GM18502 (cell line): ENCODE measurements at regions not wholly inside any gene's neighbourhood (a gene's known extent, or its start where the extent isn't known, plus 50 kb on each side); places are given as distances from the start of the nearest gene placed in this dataset.

Experiments used
- ATAC-seq: cut with Tn5 transposase; IDR thresholded peaks from one replicate; pipeline ENCODE4 v1.9.1; 2021; ENCODE audit warnings: mild to moderate bottlenecking; ENCODE audit not compliant: unreplicated experiment, poor library complexity

DNA sequence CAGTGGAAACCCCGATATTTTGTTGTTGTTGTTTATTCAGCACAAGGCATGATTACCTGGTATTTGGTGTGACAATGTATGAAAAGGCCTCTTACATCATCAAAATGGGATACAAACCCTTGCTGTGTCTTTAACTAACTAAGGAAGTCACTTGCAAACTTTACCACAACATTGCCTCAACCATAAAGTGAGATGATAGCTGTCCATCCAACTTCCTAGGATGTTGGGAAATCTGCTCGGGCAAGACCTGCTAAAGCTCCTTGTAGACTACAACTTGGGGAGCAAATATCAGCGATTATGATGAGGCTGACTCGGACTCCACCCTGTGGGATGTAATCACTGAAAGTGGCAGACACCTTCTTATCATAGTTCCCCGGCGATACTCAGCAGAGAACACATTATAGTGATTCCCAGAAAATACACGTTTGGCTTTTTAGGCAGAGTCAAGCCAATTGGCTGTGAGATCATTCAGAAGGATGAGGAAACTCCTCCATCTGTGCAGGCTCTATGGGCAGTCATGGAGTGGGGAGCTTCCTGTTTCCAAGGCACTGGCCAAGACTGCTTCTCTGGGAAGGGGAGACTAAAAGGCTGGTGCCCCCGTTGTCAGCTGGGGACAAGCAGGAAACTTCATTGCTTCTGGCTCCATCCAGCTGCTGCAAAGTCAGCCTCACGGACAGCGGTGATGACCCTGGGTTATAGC, 289.0 kb downstream of the RNF144A start:
- ATAC-seq = no peak

DNA sequence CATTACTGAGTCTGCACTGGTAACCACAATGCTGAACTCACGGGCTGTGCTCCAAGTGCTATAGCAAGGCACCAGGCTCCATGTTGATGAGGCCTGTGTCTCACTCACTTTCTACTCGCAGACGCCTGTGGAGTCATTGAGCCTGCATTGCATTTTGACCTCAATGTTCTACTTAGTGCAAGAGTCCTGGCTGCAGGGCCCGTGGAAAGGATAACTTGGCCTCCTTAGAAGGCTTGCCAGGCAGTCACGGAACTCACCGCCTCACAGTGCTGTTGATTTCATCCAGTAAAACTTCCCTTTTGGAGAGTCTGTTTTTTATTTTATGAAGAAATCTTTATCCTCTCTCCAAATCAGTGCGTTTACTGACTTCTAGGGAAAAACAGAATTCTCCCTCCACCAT, 290.4 kb downstream of the RNF144A start:
- ATAC-seq = no peak

DNA sequence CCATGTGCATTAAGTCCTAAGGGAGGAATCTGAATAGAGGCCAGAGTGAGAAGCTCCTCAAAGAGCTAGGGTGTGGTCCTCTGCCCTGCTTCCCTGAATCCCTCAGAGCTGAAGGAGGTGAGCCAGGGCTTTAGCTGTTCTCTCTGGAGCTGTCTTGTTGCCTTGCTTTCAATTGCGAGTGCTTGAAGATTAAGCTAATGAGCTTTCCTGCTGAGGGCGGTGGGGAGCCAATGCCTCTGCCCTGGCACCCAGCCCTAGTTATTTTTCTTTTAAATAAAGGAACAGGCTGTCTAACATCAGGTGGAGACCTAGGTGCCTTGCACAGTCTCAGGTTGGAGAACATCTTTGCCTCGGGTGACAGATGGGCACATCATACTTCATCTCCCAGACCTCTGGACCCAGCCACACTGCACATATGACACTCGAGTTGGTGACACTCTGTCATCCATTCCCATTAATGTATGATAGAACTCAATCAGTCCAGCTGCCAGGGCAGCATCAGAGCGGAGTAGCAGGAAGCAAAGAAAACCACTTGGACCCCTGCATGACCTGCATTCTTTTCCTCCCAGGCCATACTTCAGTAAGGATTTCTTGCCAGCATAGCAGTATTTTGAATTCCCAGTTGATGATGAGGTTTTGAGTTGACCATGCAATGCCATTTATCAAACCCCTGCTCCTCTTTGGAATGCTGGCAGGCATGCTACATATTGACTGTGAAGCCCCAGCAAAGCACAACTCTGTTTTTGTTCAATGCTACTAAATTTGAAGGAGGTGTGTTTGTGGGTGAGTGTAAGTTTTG, 292.7 kb downstream of the RNF144A start:
- ATAC-seq = no peak

DNA sequence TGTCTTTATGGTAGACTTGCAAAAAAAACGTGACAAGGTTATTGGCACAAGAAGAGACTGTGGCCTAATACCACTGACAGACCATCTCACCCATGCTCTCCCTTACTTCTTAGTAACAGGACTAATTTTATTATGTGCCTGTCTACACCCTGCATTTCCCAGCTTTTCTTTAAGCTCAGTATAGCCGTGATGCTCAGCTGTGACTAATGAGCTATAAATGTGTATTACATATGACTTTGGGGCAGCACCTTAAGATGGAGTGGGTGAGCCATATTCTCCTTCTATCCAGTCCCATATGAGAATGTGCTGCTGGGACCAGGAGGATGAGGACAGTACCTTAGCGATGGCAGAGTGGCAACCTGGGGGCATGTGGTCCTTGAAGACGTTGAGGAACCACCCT, 293.5 kb downstream of the RNF144A start:
- no peak for ATAC-seq

DNA sequence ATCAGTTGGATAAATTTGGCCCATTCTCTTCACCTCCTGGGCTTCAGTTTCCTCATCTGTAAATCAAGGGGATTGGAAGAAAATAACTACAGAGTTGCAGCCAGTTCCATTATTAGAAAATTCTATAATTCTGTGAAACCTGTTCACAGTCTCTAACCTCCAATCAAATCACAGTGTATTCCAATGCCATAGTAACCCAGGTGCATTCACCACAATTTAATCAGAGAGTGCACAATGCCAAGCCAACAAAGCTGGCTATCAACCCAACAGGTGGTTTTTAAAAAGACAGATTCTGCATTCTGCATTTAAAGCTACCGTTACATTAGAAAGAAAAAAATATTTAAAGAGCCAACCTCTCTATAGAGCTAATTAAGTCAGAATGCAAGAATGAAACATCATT, 308.6 kb downstream of the RNF144A start:
- ATAC-seq = no peak

DNA sequence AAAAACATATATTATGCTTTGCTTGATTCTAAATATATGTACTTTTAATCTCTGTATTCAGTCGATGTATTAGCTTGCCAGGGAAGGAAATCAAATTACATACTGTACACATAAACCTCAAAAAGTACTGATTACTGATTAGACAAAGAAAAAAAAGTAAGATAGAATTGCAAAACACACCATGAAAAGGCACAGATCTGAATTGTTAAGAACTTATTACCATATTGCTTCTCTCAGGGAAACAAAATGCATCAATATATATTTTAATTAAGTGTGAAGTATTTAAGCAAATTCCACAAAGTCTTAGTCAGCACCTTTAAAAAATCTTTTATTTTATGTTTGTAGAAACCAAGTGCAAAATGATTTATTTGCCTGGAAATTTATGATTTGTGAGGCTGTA, 309.3 kb downstream of the RNF144A start:
- no peak for ATAC-seq

DNA sequence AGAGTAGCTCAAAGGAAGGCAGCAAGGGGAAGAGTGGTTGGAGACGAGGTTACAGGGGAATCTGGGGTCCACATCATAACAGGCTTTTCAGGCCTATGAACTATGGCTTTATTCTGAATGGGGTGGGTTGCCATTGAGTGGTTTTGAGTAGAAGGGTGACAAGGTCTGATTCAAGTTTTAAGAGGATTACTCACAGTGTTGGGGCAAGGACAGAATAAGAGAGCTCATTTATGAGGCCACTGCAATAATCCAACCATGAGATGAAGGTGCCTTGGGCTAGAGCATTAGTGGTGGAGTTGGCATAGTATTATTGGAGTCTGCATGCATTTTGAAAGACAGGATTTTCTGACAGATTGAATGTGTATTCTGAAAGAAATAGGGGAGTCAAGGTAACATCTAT, 315.9 kb downstream of the RNF144A start:
- ATAC-seq = no peak

DNA sequence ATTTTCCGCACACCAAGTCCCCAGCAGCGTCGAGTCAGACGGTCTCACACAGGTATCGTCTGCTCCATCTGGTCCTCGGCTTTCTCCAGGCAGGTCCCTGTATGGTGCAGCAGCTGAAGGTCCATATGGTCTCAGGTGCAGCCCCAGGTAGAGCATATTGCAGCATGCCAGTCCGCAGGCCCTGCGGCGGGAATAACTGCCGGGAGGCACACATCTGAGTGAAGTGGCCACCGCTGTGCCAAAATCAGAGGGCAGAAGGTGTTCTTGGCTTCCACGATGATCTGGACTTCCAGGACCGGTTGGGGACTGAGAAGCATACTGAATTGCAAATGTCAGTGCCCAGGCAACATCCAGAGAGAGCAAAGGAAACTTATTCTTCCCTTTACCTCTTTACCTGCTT, 320.3 kb downstream of the RNF144A start:
- ATAC-seq = no peak

DNA sequence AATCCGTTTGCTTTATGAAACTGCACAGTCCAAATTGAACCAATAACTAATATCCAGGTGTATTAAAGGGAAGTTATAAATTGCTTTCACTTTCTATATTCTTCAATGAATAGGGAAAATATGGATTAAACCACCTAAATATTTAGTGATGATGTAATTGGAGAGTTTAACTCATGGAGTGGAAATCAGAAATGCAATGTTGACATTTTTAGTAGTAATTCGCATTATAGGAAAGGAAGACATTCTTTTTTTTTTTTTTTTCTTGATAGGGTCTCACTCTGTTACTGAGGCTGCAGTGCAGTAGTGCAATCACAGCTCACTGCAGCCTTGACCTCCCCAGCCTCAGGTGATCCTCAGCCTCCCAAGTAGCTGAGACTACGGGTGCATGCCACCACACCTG, 321.9 kb downstream of the RNF144A start:
- no peak for ATAC-seq

DNA sequence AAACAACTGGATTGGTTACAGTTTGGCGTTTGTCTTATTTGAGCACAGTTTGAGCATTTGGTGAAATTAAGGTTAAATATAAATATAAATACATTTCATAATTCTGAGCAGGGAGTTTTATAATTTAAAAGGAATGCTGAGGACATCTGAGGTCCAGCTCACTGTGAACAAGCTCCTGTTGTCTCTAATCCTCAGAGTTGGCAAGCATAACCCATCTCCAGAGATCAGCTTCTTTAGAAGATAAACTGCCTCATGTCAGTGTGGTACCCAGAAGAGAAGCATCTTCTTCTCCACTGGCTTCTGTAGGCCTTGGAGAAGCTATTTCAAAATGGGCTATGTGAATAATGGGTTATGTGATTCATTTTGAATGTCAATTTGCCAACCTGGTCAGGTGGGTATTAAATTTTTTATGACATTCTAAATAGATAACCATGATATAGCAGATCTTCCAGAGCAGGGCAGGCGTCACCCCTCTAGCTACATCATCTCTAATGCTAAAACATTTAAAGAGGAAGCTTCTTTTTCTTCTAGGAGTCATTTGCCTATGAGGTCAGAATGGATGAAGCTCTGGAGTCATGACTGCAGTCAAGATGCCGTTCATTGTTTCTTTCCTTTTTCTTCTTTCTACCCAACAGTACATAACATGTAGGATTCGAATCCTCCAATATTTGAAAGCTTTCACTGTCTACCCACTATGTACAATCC, 324.0 kb downstream of the RNF144A start:
- no peak for ATAC-seq

DNA sequence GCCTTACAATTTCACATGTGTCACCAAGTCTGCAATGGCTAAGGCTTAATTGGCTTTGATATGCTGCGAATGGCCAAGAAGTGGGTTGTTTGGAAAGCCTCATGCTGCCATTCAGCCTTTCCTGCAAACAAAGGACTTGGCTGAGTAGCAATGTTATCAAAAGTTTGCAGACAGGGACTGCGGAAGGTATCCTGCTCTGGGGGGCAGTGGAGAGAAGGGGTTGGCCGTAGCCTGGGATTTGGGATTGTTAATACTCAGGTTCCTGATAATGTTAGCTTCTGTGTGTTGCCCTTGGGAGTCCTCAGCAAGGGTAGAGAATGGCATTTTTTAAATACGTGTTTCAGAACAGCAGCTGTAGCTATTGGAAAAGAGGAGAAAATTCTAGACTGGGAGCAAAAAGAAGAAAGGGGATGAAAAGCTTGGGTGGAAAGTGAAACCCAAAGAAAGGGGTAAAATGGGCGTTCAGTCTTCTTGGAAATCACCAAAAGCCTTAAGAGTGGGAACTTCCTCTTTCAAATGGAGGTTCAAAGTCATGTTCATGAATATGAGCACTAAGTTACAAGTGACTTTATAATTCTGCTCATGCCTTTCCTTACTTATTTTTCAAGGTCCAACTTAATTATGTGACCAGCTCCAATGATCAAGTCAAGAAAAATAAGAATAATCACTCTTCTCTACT, 325.1 kb downstream of the RNF144A start:
- ATAC-seq = no peak

DNA sequence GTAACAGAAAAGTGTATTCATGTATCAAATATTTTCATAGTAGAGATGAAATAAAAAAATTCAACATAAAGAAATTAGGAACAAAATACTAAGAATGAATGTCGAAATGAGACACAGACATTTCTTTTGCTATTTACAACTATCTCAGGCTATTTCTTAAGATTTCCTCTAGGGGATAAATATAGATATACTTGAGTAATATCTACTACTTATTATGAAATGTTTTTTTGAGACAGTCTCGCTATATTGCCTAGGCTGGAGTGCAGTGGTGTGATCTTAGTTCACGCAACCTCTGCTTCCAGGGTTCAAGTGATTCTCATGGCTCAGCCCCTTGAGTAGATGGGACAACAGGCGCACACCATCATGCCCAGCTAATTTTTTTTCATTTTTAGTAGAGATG, 326.1 kb downstream of the RNF144A start:
- ATAC-seq = no peak

DNA sequence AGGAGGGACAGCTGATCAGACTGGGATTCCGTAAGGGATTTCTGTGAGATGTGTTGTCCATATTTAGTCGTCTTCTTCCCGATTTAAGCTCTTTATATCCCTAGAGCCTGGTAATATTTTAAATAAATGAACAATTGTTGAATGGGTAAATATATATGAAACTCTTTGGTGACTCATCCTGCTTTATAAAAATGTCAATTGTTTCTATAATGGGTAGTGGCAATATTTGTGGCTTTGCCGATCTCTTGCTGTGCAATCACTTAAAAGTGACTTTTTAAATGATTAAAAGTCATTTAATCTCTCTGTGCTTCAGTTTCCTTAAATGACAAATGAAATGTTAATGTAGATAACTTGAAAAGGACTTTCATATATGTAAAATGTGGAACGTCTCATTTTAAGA, 339.2 kb downstream of the RNF144A start:
- no peak for ATAC-seq

DNA sequence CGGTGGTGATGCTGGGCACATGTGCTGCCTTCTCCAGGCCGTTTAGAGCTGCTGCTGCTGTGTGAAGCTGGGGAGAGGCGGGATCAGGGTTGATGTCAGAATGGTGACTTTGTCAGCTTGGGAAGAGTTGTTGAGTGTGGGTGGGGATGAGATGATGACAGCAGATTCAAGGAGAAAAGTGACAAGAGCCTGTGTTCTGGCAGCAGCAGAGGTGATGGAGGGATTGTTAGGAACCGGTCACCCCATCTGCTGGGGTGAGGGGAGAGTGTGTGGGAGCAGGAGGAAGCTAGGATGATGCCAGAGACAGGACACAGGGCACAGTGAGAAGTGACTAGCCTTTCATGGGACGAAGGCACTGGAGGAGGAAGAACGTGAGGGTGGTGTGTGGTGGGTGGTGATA, 345.5 kb downstream of the RNF144A start:
- no peak for ATAC-seq

DNA sequence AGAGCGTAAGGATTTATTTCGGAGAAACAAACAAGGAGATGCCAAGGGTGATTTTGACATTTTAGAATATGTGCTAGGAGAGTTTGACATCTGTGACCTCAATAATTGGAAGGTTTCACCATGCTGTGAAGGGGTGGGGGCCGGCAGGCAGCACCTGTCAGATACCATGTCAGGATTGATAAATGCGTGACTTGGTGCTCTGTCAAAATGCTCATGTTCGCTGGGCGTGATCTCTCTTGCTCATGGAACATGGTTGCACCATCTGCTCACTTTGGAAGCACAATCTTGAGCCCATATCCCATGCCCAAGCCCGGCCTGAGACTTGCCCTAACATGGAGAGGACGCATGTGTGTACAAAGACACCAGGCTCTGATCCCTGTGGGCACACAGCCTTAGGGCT, 347.6 kb downstream of the RNF144A start:
- no peak for ATAC-seq

DNA sequence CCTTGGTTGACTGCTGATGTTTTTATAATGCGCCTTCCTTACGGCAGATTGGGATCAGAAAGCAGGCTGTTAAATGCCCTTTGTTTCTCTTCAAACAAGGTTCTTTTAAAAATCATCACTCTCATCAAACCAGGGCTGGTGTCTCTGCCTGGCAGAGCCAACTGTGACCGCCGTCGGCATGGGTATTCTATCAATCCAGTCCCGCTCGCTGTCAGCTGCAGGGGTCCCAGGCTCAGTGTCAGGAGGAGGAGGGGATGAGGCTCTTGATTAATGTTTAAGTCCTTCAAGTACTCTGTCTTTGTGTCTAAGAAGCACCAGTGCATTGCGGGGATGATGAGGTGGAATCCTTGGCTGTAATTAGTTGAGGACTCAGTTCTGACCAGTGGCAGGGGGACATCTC, 348.1 kb downstream of the RNF144A start:
- ATAC-seq = no peak

DNA sequence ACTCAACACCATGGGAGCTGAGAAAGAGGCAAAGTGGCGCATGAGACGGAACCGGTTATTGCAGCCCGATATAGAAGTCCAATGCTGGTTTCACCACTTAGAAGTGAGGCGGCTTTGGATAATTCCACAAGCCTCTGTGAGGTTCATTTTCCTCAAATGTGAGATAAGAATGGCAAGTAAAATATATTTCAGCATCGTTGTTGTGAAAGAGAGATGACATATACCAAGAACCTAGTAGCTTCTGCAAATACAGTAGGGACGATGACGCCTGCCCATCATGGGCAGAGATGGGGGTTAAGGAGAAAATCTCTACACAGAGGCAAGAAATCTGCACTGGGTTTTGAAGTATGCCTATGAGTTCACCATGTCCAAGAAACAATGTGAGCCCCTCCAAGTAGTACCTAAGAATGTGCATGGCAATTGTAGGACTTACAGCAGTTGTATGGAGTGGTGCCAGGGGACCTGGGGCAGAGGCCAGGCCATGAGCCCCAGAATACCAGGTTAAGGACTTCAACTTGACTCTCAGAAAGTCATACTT, 352.0 kb downstream of the RNF144A start:
- no peak for ATAC-seq

DNA sequence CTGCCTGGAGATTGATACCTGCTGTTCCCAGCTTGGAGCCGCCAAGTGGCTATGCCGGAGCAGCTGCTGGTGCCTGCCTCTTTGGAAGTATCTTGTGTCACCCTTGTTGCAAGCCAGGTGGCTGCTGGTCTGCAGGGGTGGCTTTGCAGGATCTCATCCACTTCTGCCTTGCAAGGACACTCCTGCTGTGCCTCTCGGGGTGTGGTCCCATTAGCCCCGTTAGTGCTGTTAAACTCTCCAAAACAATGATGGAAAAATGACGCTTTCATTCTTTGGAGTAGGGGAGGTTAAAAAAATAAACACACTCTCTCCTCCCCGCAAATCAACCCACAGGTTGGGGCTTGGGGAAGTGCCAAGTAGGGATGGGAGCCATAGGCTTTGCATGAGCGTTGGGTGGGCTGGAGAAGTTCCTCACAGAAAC, 352.8 kb downstream of the RNF144A start:
- no peak for ATAC-seq

DNA sequence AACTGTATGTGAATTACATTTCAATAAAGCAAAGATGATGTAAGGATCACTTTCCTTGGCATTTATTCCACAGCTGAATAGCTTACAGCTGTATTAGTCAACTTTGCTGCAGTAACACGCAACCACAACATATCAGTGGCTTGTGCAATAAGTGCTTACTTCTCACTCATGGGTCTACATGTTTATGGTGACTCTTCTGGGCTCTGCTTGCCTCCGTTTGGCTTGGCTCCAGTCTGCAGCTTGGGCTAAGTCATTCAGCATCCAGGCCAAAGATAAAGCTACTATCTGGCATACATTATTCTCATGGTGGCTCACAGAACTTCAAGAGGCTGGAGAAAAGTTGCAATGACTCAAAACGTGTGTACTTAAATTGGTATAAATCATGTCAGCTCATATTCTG, 355.0 kb downstream of the RNF144A start:
- no peak for ATAC-seq

DNA sequence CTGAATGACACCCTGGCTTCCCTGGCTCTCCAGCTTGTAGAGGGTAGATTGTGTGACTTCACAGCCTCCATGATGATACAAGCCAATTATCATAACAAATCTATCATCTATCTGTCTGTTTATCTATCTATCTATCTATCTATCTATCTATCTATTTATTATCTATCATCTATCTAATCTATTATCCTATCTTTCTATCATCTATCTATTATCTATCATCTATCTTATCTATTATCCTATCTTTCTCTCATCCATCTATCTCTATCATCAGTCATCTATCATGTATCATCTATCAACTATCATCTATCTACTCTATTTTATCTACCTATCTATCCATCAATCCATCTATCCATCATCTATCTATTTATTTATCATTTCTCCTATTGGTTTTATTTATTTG, 361.8 kb downstream of the RNF144A start:
- ATAC-seq = no peak
